ENCODE measurements at regions not wholly inside any gene's neighbourhood (a gene's known extent, or its start where the extent isn't known, plus 50 kb on each side); places are given as distances from the start of the nearest gene placed in this dataset.

GRCh38 chr15:70470556-70471191 lies 292.7 kb downstream of the UACA start:
- no peak for TF ChIP-seq CTCF (IDR thresholded peaks at IDR 0.05)
- no peak for TF ChIP-seq POLR2A (IDR thresholded peaks at IDR 0.05)
- no peak for TF ChIP-seq EP300 (IDR thresholded peaks at IDR 0.05)
